Activated B cell treated with CpG ODN at 0.5 μM for 24 hours (primary cell): ENCODE measurements at regions not wholly inside any gene's neighbourhood (a gene's known extent, or its start where the extent isn't known, plus 50 kb on each side); places are given as distances from the start of the nearest gene placed in this dataset.

Source experiments
- ATAC-seq: fragments of 200-7000 bp; cut with Tn5 transposase; one replicate; pipeline ENCODE4 v1.10.0; 2021; ENCODE audit warnings: low read depth, mild to moderate bottlenecking, moderate library complexity
- CTCF ChIA-PET: fragments of 350-600 bp; sonication (Branson Sonifier 250); formaldehyde crosslinking; loops from one replicate; lab custom pipeline; 2021; ENCODE audit warnings: antibody characterized with exemption; lab: Charles Lee
- POLR2A ChIA-PET: fragments of 350-600 bp; sonication (Branson Sonifier 250); formaldehyde crosslinking; loops from one replicate; lab custom pipeline; 2021; ENCODE audit warnings: antibody characterized with exemption; lab: Charles Lee
- DNase-seq: peaks from one replicate; pipeline ENCODE4 v3.0.0; 2022
- H3K27ac Mint-ChIP-seq: one replicate; pipeline ENCODE4 v1.8.0; 2020; ENCODE audit warnings: mixed read lengths
- H3K27me3 Mint-ChIP-seq: one replicate; pipeline ENCODE4 v1.8.0; 2021; ENCODE audit warnings: mixed read lengths
- H3K36me3 Mint-ChIP-seq: one replicate; pipeline ENCODE4 v1.8.0; 2021; ENCODE audit warnings: low read depth, mixed read lengths
- H3K4me1 Mint-ChIP-seq: one replicate; pipeline ENCODE4 v1.8.0; 2021; ENCODE audit warnings: mixed read lengths
- H3K4me3 Mint-ChIP-seq: one replicate; pipeline ENCODE4 v1.8.0; 2020; ENCODE audit warnings: mild to moderate bottlenecking, mixed read lengths
- H3K9me3 Mint-ChIP-seq: one replicate; pipeline ENCODE4 v1.8.0; 2020; ENCODE audit warnings: mixed read lengths
- intact Hi-C: fragments of 100-400 bp; cut with micrococcal nuclease; formaldehyde crosslinking; loops from one replicate; pipeline ENCODE4 v1.15.1; 2024
- TF ChIP-seq, protein P1 (sequence below): fragments of 200-600 bp; IDR thresholded peaks from one replicate; pipeline ENCODE4 v1.8.0; 2022; ENCODE audit warnings: antibody characterized with exemption, mild to moderate bottlenecking

DNA sequence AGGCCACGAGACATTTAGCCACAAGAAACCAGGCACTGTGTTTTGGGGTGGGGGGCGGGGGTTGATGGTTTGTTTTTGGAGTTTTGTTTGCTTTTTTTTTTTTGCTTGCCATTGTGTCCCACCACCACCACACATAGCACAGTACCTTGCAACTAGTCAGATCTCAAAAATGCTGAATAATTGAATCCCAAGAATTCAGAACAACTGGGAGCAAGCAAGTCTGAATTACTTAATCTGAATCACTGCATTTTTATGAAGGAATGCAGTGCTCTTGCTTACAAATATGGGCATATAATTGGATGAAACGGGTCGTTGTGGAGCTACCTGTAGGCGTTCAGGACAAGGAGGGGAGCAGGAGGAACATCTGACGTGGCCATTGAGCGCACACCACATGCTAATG is 151.5 kb upstream of the CDYL start:
- TF ChIP-seq, protein P1, sequence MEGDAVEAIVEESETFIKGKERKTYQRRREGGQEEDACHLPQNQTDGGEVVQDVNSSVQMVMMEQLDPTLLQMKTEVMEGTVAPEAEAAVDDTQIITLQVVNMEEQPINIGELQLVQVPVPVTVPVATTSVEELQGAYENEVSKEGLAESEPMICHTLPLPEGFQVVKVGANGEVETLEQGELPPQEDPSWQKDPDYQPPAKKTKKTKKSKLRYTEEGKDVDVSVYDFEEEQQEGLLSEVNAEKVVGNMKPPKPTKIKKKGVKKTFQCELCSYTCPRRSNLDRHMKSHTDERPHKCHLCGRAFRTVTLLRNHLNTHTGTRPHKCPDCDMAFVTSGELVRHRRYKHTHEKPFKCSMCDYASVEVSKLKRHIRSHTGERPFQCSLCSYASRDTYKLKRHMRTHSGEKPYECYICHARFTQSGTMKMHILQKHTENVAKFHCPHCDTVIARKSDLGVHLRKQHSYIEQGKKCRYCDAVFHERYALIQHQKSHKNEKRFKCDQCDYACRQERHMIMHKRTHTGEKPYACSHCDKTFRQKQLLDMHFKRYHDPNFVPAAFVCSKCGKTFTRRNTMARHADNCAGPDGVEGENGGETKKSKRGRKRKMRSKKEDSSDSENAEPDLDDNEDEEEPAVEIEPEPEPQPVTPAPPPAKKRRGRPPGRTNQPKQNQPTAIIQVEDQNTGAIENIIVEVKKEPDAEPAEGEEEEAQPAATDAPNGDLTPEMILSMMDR = no peak
- no peak overlapping the region for H3K27ac Mint-ChIP-seq
- ChIA-PET CTCF (no interaction called here), POLR2A (no interaction called here)
- intact Hi-C loops = no loop called here
- H3K27me3 Mint-ChIP-seq = no peaks in the 10 kb centered on the region
- H3K4me1 Mint-ChIP-seq = no peaks in the 10 kb centered on the region
- H3K36me3 Mint-ChIP-seq = no peaks in the 10 kb centered on the region
- no peaks in the 10 kb centered on the region for H3K9me3 Mint-ChIP-seq
- no peak overlapping the region for H3K4me3 Mint-ChIP-seq
- ATAC-seq (no peak), DNase-seq (no peak)

GRCh38 chr6:4620284-4621151 is 155.7 kb upstream of the CDYL start:
- Mint-ChIP-seq H3K27me3 (peaks cover 1% of the 10 kb centered on the region), H3K4me3 (no peak overlapping the region), H3K9me3 (no peaks in the 10 kb centered on the region), H3K36me3 (no peaks in the 10 kb centered on the region), H3K4me1 (no peaks in the 10 kb centered on the region), H3K27ac (no peak overlapping the region)
- ChIA-PET CTCF (no interaction called here), POLR2A (no interaction called here)
- intact Hi-C loops = no loop called here
- ATAC-seq = no peak
- TF ChIP-seq, protein P1 = no peak
- no peak for DNase-seq

GRCh38 chr6:4616311-4616710 is 159.9 kb upstream of the CDYL start:
- ChIA-PET CTCF (no interaction called here), POLR2A (no interaction called here)

DNA sequence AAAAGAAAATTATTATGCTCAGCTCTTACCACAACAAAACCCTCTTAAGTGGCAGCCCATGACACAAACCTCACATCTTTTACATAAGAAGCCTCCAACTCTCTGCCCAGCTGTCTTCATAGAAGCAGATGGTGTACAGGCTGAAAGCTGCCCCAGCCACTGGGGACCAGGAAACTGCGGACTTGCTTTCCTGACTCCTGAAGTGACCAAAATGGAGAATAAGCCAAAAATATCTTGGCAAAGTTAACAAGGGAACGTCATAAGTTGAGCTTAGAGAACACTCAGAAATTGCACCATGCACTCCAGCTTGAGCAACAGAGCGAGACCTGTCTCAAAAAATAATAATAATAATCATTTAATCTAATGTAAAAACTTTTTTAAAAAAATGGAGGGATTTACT is 160.3 kb upstream of the CDYL start:
- ChIA-PET CTCF (no interaction called here), POLR2A (no interaction called here)
- Mint-ChIP-seq H3K27ac (no peak overlapping the region), H3K4me1 (no peaks in the 10 kb centered on the region), H3K36me3 (no peaks in the 10 kb centered on the region), H3K27me3 (peaks cover 7% of the 10 kb centered on the region), H3K9me3 (peaks cover 5% of the 10 kb centered on the region), H3K4me3 (no peak overlapping the region)
- TF ChIP-seq, protein P1 = no peak
- DNase-seq (no peak), ATAC-seq (no peak)
- intact Hi-C loops = no loop called here

More at GRCh38 chr6:4616311-4616710, 159.9 kb upstream of the CDYL start:
- intact Hi-C loops = no loop called here
- TF ChIP-seq, protein P1 = no peak
- Mint-ChIP-seq H3K36me3 (no peaks in the 10 kb centered on the region), H3K27me3 (peaks cover 7% of the 10 kb centered on the region), H3K27ac (no peak overlapping the region), H3K9me3 (peaks cover 5% of the 10 kb centered on the region), H3K4me3 (no peak overlapping the region), H3K4me1 (no peaks in the 10 kb centered on the region)
- ATAC-seq (no peak), DNase-seq (no peak)

GRCh38 chr6:4615231-4615630 is 161.0 kb upstream of the CDYL start:
- Mint-ChIP-seq H3K27ac (no peak overlapping the region), H3K4me3 (no peak overlapping the region), H3K4me1 (peaks cover 2% of the 10 kb centered on the region), H3K9me3 (peaks cover 5% of the 10 kb centered on the region), H3K27me3 (peaks cover 7% of the 10 kb centered on the region), H3K36me3 (no peaks in the 10 kb centered on the region)
- ATAC-seq (no peak), DNase-seq (no peak)
- intact Hi-C loops = no loop called here
- TF ChIP-seq, protein P1 = no peak
- ChIA-PET CTCF (interaction anchor here (0.6 kb wide), 1 partner anchor 871 kb away, joined by 3 read pairs; no protein-coding TSS in a partner anchor), POLR2A (interaction anchor here (0.7 kb wide), 1 partner anchor 502 kb away, joined by 7 read pairs; no protein-coding TSS in a partner anchor)
